ENCODE measurements at regions not wholly inside any gene's neighbourhood (a gene's known extent, or its start where the extent isn't known, plus 50 kb on each side); places are given as distances from the start of the nearest gene placed in this dataset.

GRCh38 chr6:113073611-113074191, 726.6 kb downstream of the RFPL4B start:
- peak overlapping the region; percentile 51 for H3K27ac ChIP-seq (ENCODE audit: low read depth, low read length, severe bottlenecking)
- no CpG with 5 or more reads among the region's 1 CpG for WGBS, 2 experiments (ENCODE audit: insufficient coverage in 2 of 2)
- no peaks in the 10 kb centered on the region for H3K4me1 ChIP-seq (ENCODE audit: control insufficient read depth, insufficient read depth, low read length, poor library complexity, severe bottlenecking)
- no peaks in the 10 kb centered on the region for H3K36me3 ChIP-seq (ENCODE audit: control insufficient read depth, insufficient read depth, low read length)
- H3K4me3 ChIP-seq (ENCODE audit: extremely low read depth, insufficient read depth, low read length, poor library complexity, severe bottlenecking) = no peak overlapping the region
- no peaks in the 10 kb centered on the region for H3K9me3 ChIP-seq (ENCODE audit: control insufficient read depth, low read length)

DNA sequence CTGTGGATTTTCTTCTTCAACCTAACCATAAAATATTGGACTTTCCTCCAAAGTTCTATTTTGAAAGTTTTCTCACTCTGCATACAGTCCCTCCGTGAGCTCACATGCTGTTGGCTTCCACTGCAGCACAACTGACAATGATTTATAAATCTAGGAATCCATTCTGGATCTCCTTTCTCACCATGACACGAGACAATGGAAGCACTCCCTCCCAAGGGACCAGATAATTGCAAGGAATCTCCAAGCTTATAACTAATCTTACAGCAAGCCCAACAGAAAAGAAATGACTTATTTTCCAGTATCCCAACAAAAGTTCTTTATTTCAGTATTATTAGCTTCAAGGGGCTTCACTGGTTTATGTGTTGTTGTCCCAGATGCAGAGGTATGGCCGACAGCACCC, 729.0 kb downstream of the RFPL4B start:
- 86 to 93% methylated on average over 3 of the region's 3 CpGs for WGBS, 2 experiments (ENCODE audit: insufficient coverage in 2 of 2)
- H3K4me1 ChIP-seq (ENCODE audit: control insufficient read depth, insufficient read depth, low read length, poor library complexity, severe bottlenecking) = no peaks in the 10 kb centered on the region
- H3K36me3 ChIP-seq (ENCODE audit: control insufficient read depth, insufficient read depth, low read length) = no peaks in the 10 kb centered on the region
- H3K4me3 ChIP-seq (ENCODE audit: extremely low read depth, insufficient read depth, low read length, poor library complexity, severe bottlenecking) = no peak overlapping the region
- H3K9me3 ChIP-seq (ENCODE audit: control insufficient read depth, low read length) = no peaks in the 10 kb centered on the region
- no peak overlapping the region for H3K27ac ChIP-seq (ENCODE audit: low read depth, low read length, severe bottlenecking)

DNA sequence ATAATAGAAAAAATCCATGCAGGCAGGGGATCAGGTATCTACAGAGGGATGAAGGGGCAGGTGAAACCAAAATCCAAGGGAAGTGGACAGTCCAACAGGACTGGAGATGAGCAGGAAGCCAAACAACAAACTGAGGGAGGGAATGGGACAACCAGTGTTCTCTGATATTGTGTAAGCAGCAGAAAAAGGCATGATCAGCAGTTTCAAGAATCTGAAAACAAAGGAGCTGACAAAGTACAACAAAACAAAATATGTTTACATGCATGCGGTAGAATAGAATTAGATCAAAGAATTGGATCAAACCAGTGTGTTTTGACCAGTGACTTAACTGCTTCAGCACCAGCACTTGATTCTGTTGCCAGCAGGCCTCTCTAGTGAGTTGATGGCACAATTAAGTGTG, 729.7 kb downstream of the RFPL4B start:
- Histone ChIP-seq H3K9me3 (ENCODE audit: control insufficient read depth, low read length) (no peaks in the 10 kb centered on the region), H3K4me1 (ENCODE audit: control insufficient read depth, insufficient read depth, low read length, poor library complexity, severe bottlenecking) (no peaks in the 10 kb centered on the region), H3K27ac (ENCODE audit: low read depth, low read length, severe bottlenecking) (no peak overlapping the region), H3K36me3 (ENCODE audit: control insufficient read depth, insufficient read depth, low read length) (no peaks in the 10 kb centered on the region), H3K4me3 (ENCODE audit: extremely low read depth, insufficient read depth, low read length, poor library complexity, severe bottlenecking) (no peak overlapping the region)
- 100% methylated on average over 1 of the region's 1 CpG for WGBS, 2 experiments (ENCODE audit: insufficient coverage in 2 of 2)

DNA sequence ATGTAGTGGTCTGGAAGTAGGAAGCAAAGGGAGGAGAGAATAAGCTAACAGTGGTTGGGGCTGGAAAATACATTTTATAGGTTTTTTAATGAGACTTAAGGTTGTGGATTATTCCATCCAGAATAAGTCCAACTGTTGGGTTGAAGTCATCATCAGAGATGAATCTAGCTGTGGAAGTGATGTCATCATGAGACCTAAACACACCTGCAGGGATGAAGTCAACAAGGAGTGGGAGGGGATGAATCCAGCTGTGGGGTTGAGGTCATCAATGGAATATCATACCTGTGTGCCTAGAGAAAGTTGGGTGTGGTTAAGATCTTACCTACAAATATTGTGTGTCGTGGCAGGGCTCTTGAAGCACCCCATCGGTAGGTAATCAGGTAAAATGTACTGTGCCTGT, 730.7 kb downstream of the RFPL4B start:
- Histone ChIP-seq H3K4me3 (ENCODE audit: extremely low read depth, insufficient read depth, low read length, poor library complexity, severe bottlenecking) (no peak overlapping the region), H3K27ac (ENCODE audit: low read depth, low read length, severe bottlenecking) (no peak overlapping the region), H3K4me1 (ENCODE audit: control insufficient read depth, insufficient read depth, low read length, poor library complexity, severe bottlenecking) (peaks cover 3% of the 10 kb centered on the region), H3K9me3 (ENCODE audit: control insufficient read depth, low read length) (no peaks in the 10 kb centered on the region), H3K36me3 (ENCODE audit: control insufficient read depth, insufficient read depth, low read length) (no peaks in the 10 kb centered on the region)
- 89 to 100% methylated on average over 2 of the region's 2 CpGs for WGBS, 2 experiments (ENCODE audit: insufficient coverage in 2 of 2)

- 100% methylated on average over 2 to 3 of the region's 4 CpGs for WGBS, 2 experiments (ENCODE audit: insufficient coverage in 2 of 2)
- Histone ChIP-seq H3K27ac (ENCODE audit: low read depth, low read length, severe bottlenecking) (no peak overlapping the region), H3K9me3 (ENCODE audit: control insufficient read depth, low read length) (no peaks in the 10 kb centered on the region), H3K36me3 (ENCODE audit: control insufficient read depth, insufficient read depth, low read length) (no peaks in the 10 kb centered on the region), H3K4me1 (ENCODE audit: control insufficient read depth, insufficient read depth, low read length, poor library complexity, severe bottlenecking) (peaks cover 4% of the 10 kb centered on the region), H3K4me3 (ENCODE audit: extremely low read depth, insufficient read depth, low read length, poor library complexity, severe bottlenecking) (no peak overlapping the region)
These were observed 731.7 kb downstream of the RFPL4B start for GRCh38 chr6:113078791-113079190.

GRCh38 chr6:113082745-113083144, 735.6 kb downstream of the RFPL4B start:
- Histone ChIP-seq H3K36me3 (ENCODE audit: control insufficient read depth, insufficient read depth, low read length) (no peaks in the 10 kb centered on the region), H3K4me1 (ENCODE audit: control insufficient read depth, insufficient read depth, low read length, poor library complexity, severe bottlenecking) (peaks cover 4% of the 10 kb centered on the region), H3K9me3 (ENCODE audit: control insufficient read depth, low read length) (no peaks in the 10 kb centered on the region), H3K27ac (ENCODE audit: low read depth, low read length, severe bottlenecking) (no peak overlapping the region), H3K4me3 (ENCODE audit: extremely low read depth, insufficient read depth, low read length, poor library complexity, severe bottlenecking) (no peak overlapping the region)
- 60 to 63% methylated on average over 1 to 2 of the region's 3 CpGs for WGBS, 2 experiments (ENCODE audit: insufficient coverage in 2 of 2)

DNA sequence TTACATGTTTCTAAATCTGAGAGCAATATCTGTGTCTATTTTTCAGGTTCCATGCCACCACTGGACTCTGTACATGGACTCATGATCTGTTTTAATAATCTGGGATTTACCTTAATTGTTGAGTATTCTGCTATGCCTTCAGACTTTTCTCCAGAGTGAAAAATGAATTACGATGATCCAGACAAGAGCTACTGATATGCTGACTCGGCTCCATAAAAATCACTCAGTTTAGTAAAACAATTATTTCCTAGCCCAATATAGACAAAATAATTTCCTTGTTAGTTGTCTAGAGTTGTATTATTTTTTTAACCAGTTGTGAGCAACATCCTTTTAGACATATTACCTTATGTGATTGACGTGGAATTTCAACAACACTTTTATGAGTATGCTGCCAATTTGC, 736.8 kb downstream of the RFPL4B start:
- Histone ChIP-seq H3K4me3 (ENCODE audit: extremely low read depth, insufficient read depth, low read length, poor library complexity, severe bottlenecking) (no peak overlapping the region), H3K4me1 (ENCODE audit: control insufficient read depth, insufficient read depth, low read length, poor library complexity, severe bottlenecking) (peaks cover 4% of the 10 kb centered on the region), H3K9me3 (ENCODE audit: control insufficient read depth, low read length) (no peaks in the 10 kb centered on the region), H3K27ac (ENCODE audit: low read depth, low read length, severe bottlenecking) (no peak overlapping the region), H3K36me3 (ENCODE audit: control insufficient read depth, insufficient read depth, low read length) (no peaks in the 10 kb centered on the region)
- no CpG with 5 or more reads among the region's 3 CpGs for WGBS, 2 experiments (ENCODE audit: insufficient coverage in 2 of 2)

GRCh38 chr6:113089056-113089455, 741.9 kb downstream of the RFPL4B start:
- Histone ChIP-seq H3K27ac (ENCODE audit: low read depth, low read length, severe bottlenecking) (no peak overlapping the region), H3K36me3 (ENCODE audit: control insufficient read depth, insufficient read depth, low read length) (no peaks in the 10 kb centered on the region), H3K9me3 (ENCODE audit: control insufficient read depth, low read length) (no peaks in the 10 kb centered on the region), H3K4me3 (ENCODE audit: extremely low read depth, insufficient read depth, low read length, poor library complexity, severe bottlenecking) (no peak overlapping the region), H3K4me1 (ENCODE audit: control insufficient read depth, insufficient read depth, low read length, poor library complexity, severe bottlenecking) (no peaks in the 10 kb centered on the region)
- 85 to 88% methylated on average over 3 to 5 of the region's 8 CpGs for WGBS, 2 experiments (ENCODE audit: insufficient coverage in 2 of 2)

- Histone ChIP-seq H3K4me1 (ENCODE audit: control insufficient read depth, insufficient read depth, low read length, poor library complexity, severe bottlenecking) (no peaks in the 10 kb centered on the region), H3K36me3 (ENCODE audit: control insufficient read depth, insufficient read depth, low read length) (no peaks in the 10 kb centered on the region), H3K9me3 (ENCODE audit: control insufficient read depth, low read length) (peaks cover 4% of the 10 kb centered on the region), H3K4me3 (ENCODE audit: extremely low read depth, insufficient read depth, low read length, poor library complexity, severe bottlenecking) (no peak overlapping the region), H3K27ac (ENCODE audit: low read depth, low read length, severe bottlenecking) (no peak overlapping the region)
- no CpG with 5 or more reads among the region's 3 CpGs for WGBS, 2 experiments (ENCODE audit: insufficient coverage in 2 of 2)
These were observed 745.7 kb downstream of the RFPL4B start for GRCh38 chr6:113092795-113093194.

- Histone ChIP-seq H3K9me3 (ENCODE audit: control insufficient read depth, low read length) (peaks cover 4% of the 10 kb centered on the region), H3K4me3 (ENCODE audit: extremely low read depth, insufficient read depth, low read length, poor library complexity, severe bottlenecking) (no peak overlapping the region), H3K27ac (ENCODE audit: low read depth, low read length, severe bottlenecking) (no peak overlapping the region), H3K36me3 (ENCODE audit: control insufficient read depth, insufficient read depth, low read length) (no peaks in the 10 kb centered on the region), H3K4me1 (ENCODE audit: control insufficient read depth, insufficient read depth, low read length, poor library complexity, severe bottlenecking) (no peaks in the 10 kb centered on the region)
- WGBS, 2 experiments (ENCODE audit: insufficient coverage in 2 of 2) = no CpG with 5 or more reads among the region's 3 CpGs
These were observed 747.6 kb downstream of the RFPL4B start for GRCh38 chr6:113094779-113095178.

DNA sequence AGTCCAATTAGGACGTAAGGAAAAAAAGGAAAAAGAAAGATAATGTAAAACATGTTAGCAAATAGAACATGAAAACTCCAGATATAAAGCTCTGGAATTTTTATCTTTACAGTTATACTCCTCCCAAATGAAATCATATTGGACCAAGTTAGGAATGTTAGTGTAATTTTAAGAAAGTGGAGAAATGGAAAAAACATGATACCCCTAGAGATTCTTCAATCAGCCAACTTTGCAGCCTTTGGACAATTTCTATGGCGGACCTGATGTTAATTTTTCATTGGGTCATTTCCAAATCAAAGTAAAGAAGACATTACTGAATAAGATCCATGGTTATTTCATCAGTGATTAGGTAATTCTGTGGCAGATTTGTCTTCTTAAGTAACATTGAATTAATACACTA, 748.7 kb downstream of the RFPL4B start:
- Histone ChIP-seq H3K9me3 (ENCODE audit: control insufficient read depth, low read length) (peaks cover 4% of the 10 kb centered on the region), H3K27ac (ENCODE audit: low read depth, low read length, severe bottlenecking) (no peak overlapping the region), H3K36me3 (ENCODE audit: control insufficient read depth, insufficient read depth, low read length) (no peaks in the 10 kb centered on the region), H3K4me3 (ENCODE audit: extremely low read depth, insufficient read depth, low read length, poor library complexity, severe bottlenecking) (no peak overlapping the region), H3K4me1 (ENCODE audit: control insufficient read depth, insufficient read depth, low read length, poor library complexity, severe bottlenecking) (no peaks in the 10 kb centered on the region)
- WGBS, 2 experiments (ENCODE audit: insufficient coverage in 2 of 2) = no CpG with 5 or more reads among the region's 2 CpGs
